ENCODE measurements at regions not wholly inside any gene's neighbourhood (a gene's known extent, or its start where the extent isn't known, plus 50 kb on each side); places are given as distances from the start of the nearest gene placed in this dataset.

DNA sequence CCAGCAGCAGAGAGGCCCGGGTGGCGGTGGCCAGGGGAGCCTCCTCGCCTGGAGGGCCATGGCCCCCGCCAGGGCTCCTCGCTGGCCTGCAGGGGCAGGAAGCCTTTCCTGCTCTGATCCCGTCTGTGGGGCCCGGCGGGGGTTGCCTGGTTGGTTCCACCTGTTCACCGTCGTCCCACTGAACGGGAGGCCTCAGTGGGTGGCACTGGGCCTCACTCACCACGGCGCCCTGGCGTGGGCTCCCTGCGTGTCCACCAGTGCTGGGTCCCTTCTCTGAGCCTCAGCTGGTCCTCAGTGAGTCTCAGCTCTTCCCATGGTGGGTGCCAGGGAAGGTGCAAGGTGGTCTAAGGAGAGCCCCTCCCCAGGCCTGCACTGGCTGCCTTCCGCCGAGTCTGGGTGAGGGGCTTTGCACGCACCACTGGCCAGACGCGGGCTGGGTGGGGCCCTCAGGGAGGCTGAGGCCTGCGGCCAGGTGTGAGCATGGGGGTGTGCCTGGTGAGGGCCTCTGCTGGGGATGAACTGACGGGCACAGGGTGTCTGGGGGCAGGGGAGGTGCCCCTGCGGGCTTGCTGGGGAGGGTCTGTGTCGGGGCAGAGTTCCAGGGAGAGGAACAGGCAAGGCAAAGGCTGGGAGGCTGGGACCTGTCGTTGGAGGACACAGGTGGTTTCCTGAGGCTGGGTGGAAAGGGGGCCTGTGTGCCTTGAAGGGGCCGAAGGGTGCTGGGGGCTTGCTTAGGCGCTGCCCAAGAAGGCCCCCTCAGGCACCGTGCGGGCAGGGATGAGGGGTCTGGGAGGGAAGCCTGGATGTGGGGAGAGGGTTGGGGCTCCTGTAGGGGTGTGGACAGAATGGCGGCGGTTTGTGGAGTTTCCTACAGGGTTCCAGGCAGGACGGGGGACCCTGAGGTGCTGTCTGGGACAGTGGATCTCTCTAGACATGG, 339.8 kb downstream of the TMEM121 start:
- Histone ChIP-seq H3K9me3 (ENCODE audit: insufficient read depth, low read length) (no peaks in the 10 kb centered on the region), H3K4me1 (ENCODE audit: insufficient read depth, insufficient read length) (peaks cover 12% of the 10 kb centered on the region), H3K9ac (ENCODE audit: insufficient read length, low read depth) (no peak overlapping the region), H3K36me3 (ENCODE audit: insufficient read depth, insufficient read length, low read length) (no peaks in the 10 kb centered on the region), H3K4me3 (ENCODE audit: insufficient read length, low read depth) (no peak overlapping the region), H3K27me3 (ENCODE audit: insufficient read depth, insufficient read length) (no peaks in the 10 kb centered on the region)
- TF ChIP-seq YY1 (IDR thresholded peaks at IDR 0.05; ENCODE audit: insufficient read depth, insufficient read length): no peak
- no peak for TF ChIP-seq SUZ12 (IDR thresholded peaks at IDR 0.05; ENCODE audit: extremely low read depth, insufficient read depth, insufficient read length)
- TF ChIP-seq ZNF274 (IDR thresholded peaks at IDR 0.05; ENCODE audit: low read depth, low read length): no peak
- no peak for DNase-seq (ENCODE audit: low read depth, low spot score)

- Histone ChIP-seq H3K36me3 (ENCODE audit: insufficient read depth, insufficient read length, low read length) (no peaks in the 10 kb centered on the region), H3K4me3 (ENCODE audit: insufficient read length, low read depth) (no peak overlapping the region), H3K9me3 (ENCODE audit: insufficient read depth, low read length) (no peaks in the 10 kb centered on the region), H3K4me1 (ENCODE audit: insufficient read depth, insufficient read length) (peaks cover 12% of the 10 kb centered on the region), H3K9ac (ENCODE audit: insufficient read length, low read depth) (no peak overlapping the region), H3K27me3 (ENCODE audit: insufficient read depth, insufficient read length) (no peaks in the 10 kb centered on the region)
- no peak for TF ChIP-seq ZNF274 (IDR thresholded peaks at IDR 0.05; ENCODE audit: low read depth, low read length)
- no peak for TF ChIP-seq SUZ12 (IDR thresholded peaks at IDR 0.05; ENCODE audit: extremely low read depth, insufficient read depth, insufficient read length)
- TF ChIP-seq YY1 (IDR thresholded peaks at IDR 0.05; ENCODE audit: insufficient read depth, insufficient read length): no peak
- DNase-seq (ENCODE audit: low read depth, low spot score): no peak
Observed at GRCh38 chr14:105866841-105867321, 340.5 kb downstream of the TMEM121 start.

- no peaks in the 10 kb centered on the region for H3K9me3 ChIP-seq (ENCODE audit: insufficient read depth, low read length)
- peaks cover 6% of the 10 kb centered on the region for H3K4me1 ChIP-seq (ENCODE audit: insufficient read depth, insufficient read length)
- H3K9ac ChIP-seq (ENCODE audit: insufficient read length, low read depth): no peak overlapping the region
- no peaks in the 10 kb centered on the region for H3K27me3 ChIP-seq (ENCODE audit: insufficient read depth, insufficient read length)
- H3K36me3 ChIP-seq (ENCODE audit: insufficient read depth, insufficient read length, low read length): no peaks in the 10 kb centered on the region
- DNase-seq (ENCODE audit: low read depth, low spot score): no peak
- H3K4me3 ChIP-seq (ENCODE audit: insufficient read length, low read depth): no peak overlapping the region
- TF ChIP-seq ZNF274 (IDR thresholded peaks at IDR 0.05; ENCODE audit: low read depth, low read length): no peak
- TF ChIP-seq SUZ12 (IDR thresholded peaks at IDR 0.05; ENCODE audit: extremely low read depth, insufficient read depth, insufficient read length): no peak
- no peak for TF ChIP-seq YY1 (IDR thresholded peaks at IDR 0.05; ENCODE audit: insufficient read depth, insufficient read length)
Observed at GRCh38 chr14:105867961-105868599, 341.7 kb downstream of the TMEM121 start.

DNA sequence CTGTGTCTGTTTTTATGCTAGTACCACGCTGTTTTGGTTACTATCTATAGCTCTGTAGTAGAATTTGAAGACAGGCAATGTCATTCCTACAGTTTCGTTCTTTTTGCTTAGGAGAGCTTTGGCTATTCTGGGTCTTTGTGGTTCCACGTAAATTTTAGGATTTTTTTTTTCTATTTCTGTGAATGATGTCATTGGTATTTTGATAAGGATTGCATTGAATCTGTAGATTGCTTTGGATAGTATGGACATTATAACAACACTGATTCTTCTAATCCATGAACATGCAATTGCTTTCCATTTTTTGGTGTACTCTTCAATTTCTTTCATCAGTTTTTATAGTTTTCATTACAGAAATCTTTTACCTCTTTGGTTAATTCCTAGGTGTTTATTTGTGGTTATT, 345.2 kb downstream of the TMEM121 start:
- TF ChIP-seq YY1 (IDR thresholded peaks at IDR 0.05; ENCODE audit: insufficient read depth, insufficient read length): no peak
- no peak for TF ChIP-seq ZNF274 (IDR thresholded peaks at IDR 0.05; ENCODE audit: low read depth, low read length)
- TF ChIP-seq SUZ12 (IDR thresholded peaks at IDR 0.05; ENCODE audit: extremely low read depth, insufficient read depth, insufficient read length): no peak
- Histone ChIP-seq H3K9ac (ENCODE audit: insufficient read length, low read depth) (no peak overlapping the region), H3K4me1 (ENCODE audit: insufficient read depth, insufficient read length) (no peaks in the 10 kb centered on the region), H3K36me3 (ENCODE audit: insufficient read depth, insufficient read length, low read length) (no peaks in the 10 kb centered on the region), H3K4me3 (ENCODE audit: insufficient read length, low read depth) (no peak overlapping the region), H3K9me3 (ENCODE audit: insufficient read depth, low read length) (no peaks in the 10 kb centered on the region), H3K27me3 (ENCODE audit: insufficient read depth, insufficient read length) (no peaks in the 10 kb centered on the region)
- no peak for DNase-seq (ENCODE audit: low read depth, low spot score)

GRCh38 chr14:105873870-105874512, 347.6 kb downstream of the TMEM121 start:
- TF ChIP-seq SUZ12 (IDR thresholded peaks at IDR 0.05; ENCODE audit: extremely low read depth, insufficient read depth, insufficient read length): no peak
- Histone ChIP-seq H3K4me1 (ENCODE audit: insufficient read depth, insufficient read length) (no peaks in the 10 kb centered on the region), H3K9me3 (ENCODE audit: insufficient read depth, low read length) (no peaks in the 10 kb centered on the region), H3K9ac (ENCODE audit: insufficient read length, low read depth) (no peak overlapping the region), H3K4me3 (ENCODE audit: insufficient read length, low read depth) (no peak overlapping the region), H3K36me3 (ENCODE audit: insufficient read depth, insufficient read length, low read length) (no peaks in the 10 kb centered on the region), H3K27me3 (ENCODE audit: insufficient read depth, insufficient read length) (no peaks in the 10 kb centered on the region)
- no peak for DNase-seq (ENCODE audit: low read depth, low spot score)

- TF ChIP-seq YY1 (IDR thresholded peaks at IDR 0.05; ENCODE audit: insufficient read depth, insufficient read length) (no peak), ZNF274 (IDR thresholded peaks at IDR 0.05; ENCODE audit: low read depth, low read length) (no peak), SUZ12 (IDR thresholded peaks at IDR 0.05; ENCODE audit: extremely low read depth, insufficient read depth, insufficient read length) (no peak)
- Histone ChIP-seq H3K9ac (ENCODE audit: insufficient read length, low read depth) (no peak overlapping the region), H3K9me3 (ENCODE audit: insufficient read depth, low read length) (no peaks in the 10 kb centered on the region), H3K36me3 (ENCODE audit: insufficient read depth, insufficient read length, low read length) (no peaks in the 10 kb centered on the region), H3K4me3 (ENCODE audit: insufficient read length, low read depth) (no peak overlapping the region), H3K27me3 (ENCODE audit: insufficient read depth, insufficient read length) (no peaks in the 10 kb centered on the region), H3K4me1 (ENCODE audit: insufficient read depth, insufficient read length) (no peaks in the 10 kb centered on the region)
- no peak for DNase-seq (ENCODE audit: low read depth, low spot score)
Observed at GRCh38 chr14:105876158-105876557, 349.8 kb downstream of the TMEM121 start.

- Histone ChIP-seq H3K4me1 (ENCODE audit: insufficient read depth, insufficient read length) (no peaks in the 10 kb centered on the region), H3K4me3 (ENCODE audit: insufficient read length, low read depth) (no peak overlapping the region), H3K27me3 (ENCODE audit: insufficient read depth, insufficient read length) (no peaks in the 10 kb centered on the region), H3K9me3 (ENCODE audit: insufficient read depth, low read length) (no peaks in the 10 kb centered on the region), H3K36me3 (ENCODE audit: insufficient read depth, insufficient read length, low read length) (no peaks in the 10 kb centered on the region), H3K9ac (ENCODE audit: insufficient read length, low read depth) (no peak overlapping the region)
- no peak for DNase-seq (ENCODE audit: low read depth, low spot score)
- TF ChIP-seq YY1 (IDR thresholded peaks at IDR 0.05; ENCODE audit: insufficient read depth, insufficient read length): no peak
- TF ChIP-seq ZNF274 (IDR thresholded peaks at IDR 0.05; ENCODE audit: low read depth, low read length): no peak
- TF ChIP-seq SUZ12 (IDR thresholded peaks at IDR 0.05; ENCODE audit: extremely low read depth, insufficient read depth, insufficient read length): no peak
Observed at GRCh38 chr14:105876829-105877228, 350.4 kb downstream of the TMEM121 start.

Measured in NT2/D1 (cell line).